ENCODE measurements at regions not wholly inside any gene's neighbourhood (a gene's known extent, or its start where the extent isn't known, plus 50 kb on each side); places are given as distances from the start of the nearest gene placed in this dataset.

DNA sequence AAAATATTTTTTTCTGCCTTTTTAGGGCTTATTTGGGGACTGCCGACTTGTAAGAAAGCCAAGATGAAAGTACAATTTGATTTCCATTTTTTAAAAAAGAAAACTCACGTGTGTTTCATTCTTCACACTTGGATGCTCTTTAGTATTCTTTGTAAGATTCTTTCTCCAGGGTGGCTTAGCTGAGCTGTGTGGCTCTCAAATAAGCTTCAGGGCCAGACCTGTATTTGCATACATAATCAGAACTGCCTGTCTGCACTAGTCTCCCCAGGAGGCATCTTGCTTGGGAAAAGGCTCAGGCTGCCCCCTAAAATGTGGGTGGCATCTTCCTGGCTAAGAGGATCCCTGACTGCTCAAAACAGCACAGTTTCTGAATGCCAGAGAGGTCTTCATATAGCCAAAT lies 498.4 kb downstream of the MID1IP1 start:
- H3K4me3 ChIP-seq, result no peak overlapping the region
- FAIRE-seq (no peak), ATAC-seq (no peak), DNase-seq (no peak)
- TF ChIP-seq, protein P1, sequence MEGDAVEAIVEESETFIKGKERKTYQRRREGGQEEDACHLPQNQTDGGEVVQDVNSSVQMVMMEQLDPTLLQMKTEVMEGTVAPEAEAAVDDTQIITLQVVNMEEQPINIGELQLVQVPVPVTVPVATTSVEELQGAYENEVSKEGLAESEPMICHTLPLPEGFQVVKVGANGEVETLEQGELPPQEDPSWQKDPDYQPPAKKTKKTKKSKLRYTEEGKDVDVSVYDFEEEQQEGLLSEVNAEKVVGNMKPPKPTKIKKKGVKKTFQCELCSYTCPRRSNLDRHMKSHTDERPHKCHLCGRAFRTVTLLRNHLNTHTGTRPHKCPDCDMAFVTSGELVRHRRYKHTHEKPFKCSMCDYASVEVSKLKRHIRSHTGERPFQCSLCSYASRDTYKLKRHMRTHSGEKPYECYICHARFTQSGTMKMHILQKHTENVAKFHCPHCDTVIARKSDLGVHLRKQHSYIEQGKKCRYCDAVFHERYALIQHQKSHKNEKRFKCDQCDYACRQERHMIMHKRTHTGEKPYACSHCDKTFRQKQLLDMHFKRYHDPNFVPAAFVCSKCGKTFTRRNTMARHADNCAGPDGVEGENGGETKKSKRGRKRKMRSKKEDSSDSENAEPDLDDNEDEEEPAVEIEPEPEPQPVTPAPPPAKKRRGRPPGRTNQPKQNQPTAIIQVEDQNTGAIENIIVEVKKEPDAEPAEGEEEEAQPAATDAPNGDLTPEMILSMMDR (IDR thresholded peaks at IDR 0.05), result no peak
- 52 to 61% methylated on average over 2 of the region's 2 CpGs for WGBS, 2 donors
- peaks cover 0 to 5% (median 0%) of the 10 kb centered on the region in 4 donors for H3K27me3 ChIP-seq
- no peak overlapping the region for H3K27ac ChIP-seq
- no peaks in the 10 kb centered on the region for H3K4me1 ChIP-seq
- H3K9me3 ChIP-seq, result no peaks in the 10 kb centered on the region
- intact Hi-C loops (cut with DNase I), result no loop called here
- no peaks in the 10 kb centered on the region for H3K36me3 ChIP-seq

DNA sequence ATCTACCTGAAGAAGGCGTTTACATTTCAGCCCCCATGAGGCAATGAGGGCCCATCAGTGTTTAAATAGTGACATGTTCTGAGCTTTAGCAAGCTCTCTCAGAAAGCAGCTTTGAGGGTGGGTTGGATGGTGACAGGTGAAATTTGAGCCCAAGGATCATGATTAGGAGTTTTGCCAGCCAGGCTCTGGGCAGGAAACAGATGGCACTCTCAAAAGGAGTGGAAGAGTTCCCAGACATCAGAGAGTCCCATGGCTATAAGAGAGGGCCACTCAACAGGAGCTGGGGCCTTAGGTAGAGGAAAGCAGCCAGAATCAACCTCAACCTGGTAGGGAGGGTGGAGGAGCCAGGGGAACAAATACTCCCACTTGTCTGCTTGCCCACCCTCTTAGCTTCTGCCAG lies 499.8 kb downstream of the MID1IP1 start:
- H3K4me3 ChIP-seq, result no peak overlapping the region
- ATAC-seq (no peak), FAIRE-seq (no peak), DNase-seq (no peak)
- no peaks in the 10 kb centered on the region for H3K9me3 ChIP-seq
- peaks cover 0 to 5% (median 0%) of the 10 kb centered on the region in 4 donors for H3K27me3 ChIP-seq
- intact Hi-C loops (cut with DNase I), result no loop called here
- H3K27ac ChIP-seq, result no peak overlapping the region
- H3K4me1 ChIP-seq, result no peaks in the 10 kb centered on the region
- H3K36me3 ChIP-seq, result no peaks in the 10 kb centered on the region
- WGBS, 2 donors, result 50 to 84% methylated on average over 1 of the region's 1 CpG
- TF ChIP-seq, protein P1 (IDR thresholded peaks at IDR 0.05), result no peak

DNA sequence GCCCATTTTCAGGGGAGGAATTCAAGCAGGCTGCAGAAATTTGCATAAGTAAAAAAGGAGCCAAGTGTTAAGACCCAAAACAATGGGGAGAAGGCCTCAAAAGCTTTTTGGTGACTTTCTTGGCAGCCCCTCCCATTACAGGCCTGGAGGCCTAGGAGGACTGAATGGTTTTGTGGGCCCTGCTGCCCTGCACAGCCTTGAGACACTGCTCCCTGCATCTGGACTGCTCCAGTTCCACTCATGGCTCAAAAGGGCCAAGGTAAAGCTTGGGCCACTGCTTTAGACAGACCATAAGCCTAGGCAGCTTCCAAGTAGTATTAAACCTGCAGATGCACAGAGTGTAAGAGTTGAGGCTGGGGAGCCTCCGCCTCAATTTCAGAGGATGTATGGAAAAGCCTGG lies 501.6 kb downstream of the MID1IP1 start:
- intact Hi-C loops (cut with DNase I), result no loop called here
- H3K9me3 ChIP-seq, result no peaks in the 10 kb centered on the region
- WGBS, 2 donors, result 94 to 97% methylated on average over 1 of the region's 1 CpG

DNA sequence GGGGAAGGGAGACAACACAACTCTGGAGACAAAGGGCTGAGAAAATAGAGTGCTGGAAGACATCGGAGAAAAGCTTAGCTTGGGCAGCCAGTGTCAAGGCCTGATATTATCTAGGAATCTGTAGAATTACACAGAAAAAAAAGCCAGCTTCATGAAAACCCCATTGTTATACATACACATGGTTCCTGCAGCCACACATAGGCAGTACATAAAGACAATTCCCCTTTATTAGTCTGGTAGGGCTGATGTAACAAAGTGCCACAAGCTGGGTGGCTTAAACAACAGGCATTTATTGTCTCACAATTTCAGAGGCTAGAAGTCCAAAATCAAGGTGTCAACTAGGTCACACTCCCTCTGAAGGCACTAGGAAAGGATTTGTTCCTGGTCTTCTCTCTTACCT lies 503.5 kb downstream of the MID1IP1 start:
- intact Hi-C loops (cut with DNase I), result no loop called here
- Histone ChIP-seq H3K4me1 (no peaks in the 10 kb centered on the region), H3K36me3 (no peaks in the 10 kb centered on the region), H3K4me3 (no peak overlapping the region), H3K27ac (no peak overlapping the region), H3K27me3 (peaks cover 0 to 3% (median 0%) of the 10 kb centered on the region in 4 donors), H3K9me3 (no peaks in the 10 kb centered on the region)
- TF ChIP-seq, protein P1 (IDR thresholded peaks at IDR 0.05), result no peak
- FAIRE-seq (no peak), DNase-seq (no peak), ATAC-seq (no peak)
- 45 to 92% methylated on average over 1 of the region's 1 CpG for WGBS, 2 donors

More for the DNA sequence above, 501.6 kb downstream of the MID1IP1 start:
- Histone ChIP-seq H3K4me1 (no peaks in the 10 kb centered on the region), H3K4me3 (no peak overlapping the region), H3K27me3 (peaks cover 0 to 5% (median 0%) of the 10 kb centered on the region in 4 donors), H3K27ac (no peak overlapping the region), H3K36me3 (no peaks in the 10 kb centered on the region)
- FAIRE-seq (no peak), ATAC-seq (no peak), DNase-seq (no peak)
- TF ChIP-seq, protein P1 (IDR thresholded peaks at IDR 0.05), result no peak

DNA sequence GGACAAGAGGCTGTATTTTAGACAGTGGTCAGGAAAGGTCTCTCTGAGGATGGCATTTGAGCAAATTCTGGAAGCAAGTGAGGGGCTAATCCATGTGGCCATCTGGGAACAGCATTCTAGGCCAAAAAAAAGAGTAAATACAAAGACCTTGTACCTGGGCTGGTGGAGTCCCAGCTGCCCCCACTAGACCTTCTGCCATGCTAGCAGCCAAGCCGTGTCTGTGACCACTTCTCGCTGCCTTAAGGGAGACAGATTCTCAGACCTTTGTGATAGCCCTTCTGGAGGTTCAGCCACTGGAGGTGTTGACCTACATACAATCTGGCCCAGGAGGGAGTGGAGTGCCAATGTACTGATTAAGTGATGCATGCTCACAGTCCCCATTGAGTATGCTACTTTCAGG lies 506.2 kb downstream of the MID1IP1 start:
- intact Hi-C loops (cut with DNase I), result no loop called here
- Histone ChIP-seq H3K27me3 (no peaks in the 10 kb centered on the region), H3K4me3 (no peak overlapping the region), H3K4me1 (no peaks in the 10 kb centered on the region), H3K36me3 (no peaks in the 10 kb centered on the region), H3K9me3 (no peaks in the 10 kb centered on the region), H3K27ac (no peak overlapping the region)
- WGBS, 2 donors, result 89 to 99% methylated on average over 2 of the region's 2 CpGs
- DNase-seq, result no peak
- ATAC-seq, result no peak
- FAIRE-seq, result no peak
- TF ChIP-seq, protein P1 (IDR thresholded peaks at IDR 0.05), result no peak
